NB4 (cell line): ENCODE measurements at regions not wholly inside any gene's neighbourhood (a gene's known extent, or its start where the extent isn't known, plus 50 kb on each side); places are given as distances from the start of the nearest gene placed in this dataset.

Source experiments
- DNase-seq: peaks from one replicate; pipeline ENCODE4 v3.0.0; 2010; ENCODE audit warnings: low read depth
- H3K4me3 ChIP-seq: one replicate; pipeline ENCODE4 v1.5.1; 2011; ENCODE audit warnings: mild to moderate bottlenecking, low read depth, low read length, moderate library complexity
- MYC ChIP-seq: IDR thresholded peaks from 2 replicates; pipeline ENCODE4 v1.6.1; 2011; ENCODE audit warnings: low read depth, low read length
- POLR2A ChIP-seq: IDR thresholded peaks from 2 replicates; pipeline ENCODE4 v1.6.1; 2011; ENCODE audit warnings: mild to moderate bottlenecking; ENCODE audit not compliant: insufficient read length; ENCODE audit errors: extremely low read depth
- TF ChIP-seq, protein P1 (sequence below): IDR thresholded peaks from one replicate; pipeline ENCODE4 v1.5.1; 2012; ENCODE audit warnings: low read depth, low read length
- TF ChIP-seq, protein P2 (sequence below): IDR thresholded peaks from 2 replicates; pipeline ENCODE4 v1.6.1; 2011; ENCODE audit warnings: low read depth, low read length

DNA sequence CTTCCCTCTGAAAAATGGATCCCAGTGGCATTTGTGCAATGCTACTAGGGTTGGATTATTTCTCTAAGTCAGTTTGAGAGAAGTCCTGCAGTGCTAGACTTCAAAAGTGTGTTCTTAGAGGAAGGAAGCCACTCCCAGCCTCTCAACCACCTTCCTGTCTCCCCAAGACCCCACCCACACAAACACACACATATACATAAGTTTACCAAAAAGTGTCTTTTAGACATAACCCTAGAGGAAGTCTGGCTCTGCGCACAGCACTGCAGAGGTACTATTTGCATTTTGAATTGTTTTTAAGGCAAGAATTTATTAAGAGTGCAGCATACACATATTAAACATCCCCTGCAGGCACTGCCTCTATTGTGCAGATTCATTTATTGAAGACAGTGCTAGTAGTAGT is 127.3 kb downstream of the HHIPL2 start:
- TF ChIP-seq, protein P1, sequence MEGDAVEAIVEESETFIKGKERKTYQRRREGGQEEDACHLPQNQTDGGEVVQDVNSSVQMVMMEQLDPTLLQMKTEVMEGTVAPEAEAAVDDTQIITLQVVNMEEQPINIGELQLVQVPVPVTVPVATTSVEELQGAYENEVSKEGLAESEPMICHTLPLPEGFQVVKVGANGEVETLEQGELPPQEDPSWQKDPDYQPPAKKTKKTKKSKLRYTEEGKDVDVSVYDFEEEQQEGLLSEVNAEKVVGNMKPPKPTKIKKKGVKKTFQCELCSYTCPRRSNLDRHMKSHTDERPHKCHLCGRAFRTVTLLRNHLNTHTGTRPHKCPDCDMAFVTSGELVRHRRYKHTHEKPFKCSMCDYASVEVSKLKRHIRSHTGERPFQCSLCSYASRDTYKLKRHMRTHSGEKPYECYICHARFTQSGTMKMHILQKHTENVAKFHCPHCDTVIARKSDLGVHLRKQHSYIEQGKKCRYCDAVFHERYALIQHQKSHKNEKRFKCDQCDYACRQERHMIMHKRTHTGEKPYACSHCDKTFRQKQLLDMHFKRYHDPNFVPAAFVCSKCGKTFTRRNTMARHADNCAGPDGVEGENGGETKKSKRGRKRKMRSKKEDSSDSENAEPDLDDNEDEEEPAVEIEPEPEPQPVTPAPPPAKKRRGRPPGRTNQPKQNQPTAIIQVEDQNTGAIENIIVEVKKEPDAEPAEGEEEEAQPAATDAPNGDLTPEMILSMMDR, result no peak
- TF ChIP-seq, protein P2, sequence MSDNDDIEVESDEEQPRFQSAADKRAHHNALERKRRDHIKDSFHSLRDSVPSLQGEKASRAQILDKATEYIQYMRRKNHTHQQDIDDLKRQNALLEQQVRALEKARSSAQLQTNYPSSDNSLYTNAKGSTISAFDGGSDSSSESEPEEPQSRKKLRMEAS, result no peak
- no peak for TF ChIP-seq POLR2A
- TF ChIP-seq MYC, result no peak
- no peak overlapping the region for H3K4me3 ChIP-seq
- no peak for DNase-seq

DNA sequence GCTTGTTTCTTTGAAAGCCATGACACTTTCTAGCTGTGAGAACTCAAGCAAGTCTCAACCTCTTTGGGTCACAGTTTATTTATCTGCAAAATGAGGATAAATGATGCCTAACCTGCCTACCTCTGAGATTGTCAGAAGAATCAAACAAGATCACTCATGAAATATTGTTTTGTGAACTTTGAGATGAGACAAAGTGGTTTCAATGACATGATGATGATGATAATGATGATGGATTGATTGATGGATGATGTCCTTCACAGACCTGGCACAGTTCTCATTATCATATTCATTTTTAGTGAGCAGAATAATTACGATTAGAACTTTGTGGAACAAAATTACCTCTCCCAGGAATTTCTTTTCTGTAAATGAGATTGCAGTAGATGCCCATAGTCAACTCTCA is 129.2 kb downstream of the HHIPL2 start:
- H3K4me3 ChIP-seq, result no peak overlapping the region
- DNase-seq, result no peak
- no peak for TF ChIP-seq MYC
- no peak for TF ChIP-seq POLR2A

DNA sequence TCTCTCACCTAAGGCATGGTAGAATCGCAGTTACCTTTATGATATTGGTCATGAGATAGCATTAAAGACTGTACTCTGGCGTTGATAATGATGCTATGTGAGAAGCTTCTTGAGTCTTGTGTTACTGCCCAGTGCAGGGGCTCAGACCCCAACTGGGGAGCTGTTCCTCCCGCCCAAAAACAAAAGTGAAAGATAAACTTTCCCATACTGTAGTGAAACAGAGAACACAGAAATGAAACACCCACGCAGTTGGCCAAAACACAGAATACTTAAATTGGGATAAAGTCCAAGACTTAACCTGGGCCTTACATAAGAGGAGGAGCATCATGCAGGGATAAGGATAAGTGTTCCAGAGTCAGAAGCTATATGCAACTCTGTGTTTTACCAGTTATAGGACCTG is 130.6 kb downstream of the HHIPL2 start:
- TF ChIP-seq, protein P2, result no peak
- no peak for TF ChIP-seq POLR2A
- no peak for TF ChIP-seq MYC
- TF ChIP-seq, protein P1, result no peak
- no peak overlapping the region for H3K4me3 ChIP-seq
- DNase-seq, result no peak

DNA sequence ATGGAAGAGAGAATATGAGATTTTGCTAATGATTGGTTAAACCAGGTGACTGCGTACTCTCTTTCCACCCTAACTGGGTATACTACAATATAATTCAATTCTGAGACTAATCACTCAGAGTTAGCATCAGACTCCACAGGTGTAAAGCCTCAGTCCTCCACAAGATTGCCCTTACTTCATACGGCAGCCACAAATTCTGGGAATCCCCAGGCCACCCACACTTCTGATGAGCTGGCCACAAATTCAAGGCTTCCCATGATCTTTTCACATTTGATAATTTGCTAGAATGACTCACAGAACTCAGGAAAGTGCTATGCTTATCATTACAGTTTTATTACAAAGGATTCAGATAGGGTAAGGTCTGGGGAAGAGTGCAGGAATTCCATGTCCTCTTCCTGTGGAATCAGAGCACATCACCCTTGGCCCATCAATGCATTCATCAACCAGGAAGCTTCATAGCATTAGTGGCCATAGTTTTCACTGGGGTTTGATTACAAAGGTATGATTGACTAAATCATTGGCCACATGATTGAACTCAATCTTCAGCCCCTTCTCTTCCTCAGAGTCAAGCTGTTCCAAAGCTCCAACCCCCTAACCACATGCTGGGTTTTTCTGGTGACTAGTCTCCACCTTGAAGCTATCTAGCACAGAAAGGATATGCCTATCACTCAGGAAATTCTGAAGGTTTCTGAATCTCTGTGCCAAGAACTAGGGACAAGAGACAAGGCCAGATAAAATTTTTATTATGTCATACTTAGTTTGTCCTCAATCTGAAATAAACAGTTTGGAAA is 131.7 kb downstream of the HHIPL2 start:
- TF ChIP-seq POLR2A (no peak), MYC (no peak)
- TF ChIP-seq, protein P2, result no peak
- TF ChIP-seq, protein P1, result no peak
- no peak for DNase-seq

DNA sequence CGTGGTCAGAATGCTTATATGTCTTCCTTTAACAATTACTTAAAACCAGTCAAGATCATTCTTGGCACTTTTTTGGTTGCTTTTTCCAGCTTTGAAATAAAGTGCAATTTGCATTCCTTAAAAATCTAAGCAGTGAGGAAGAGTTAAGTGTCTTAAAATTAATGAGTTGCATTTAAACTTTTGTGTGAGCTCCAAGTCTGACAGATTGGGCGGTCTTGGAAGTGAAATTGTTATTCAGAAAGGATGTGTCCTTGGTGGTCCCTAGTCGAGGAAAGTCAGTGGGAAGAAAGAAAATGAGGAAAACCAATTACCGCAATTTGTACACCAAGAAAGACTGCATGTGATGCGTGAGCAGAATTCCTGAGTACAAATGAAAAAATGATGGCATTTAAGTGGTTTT is 132.5 kb downstream of the HHIPL2 start:
- TF ChIP-seq, protein P1, result no peak
- TF ChIP-seq, protein P2, result no peak
- TF ChIP-seq MYC, result no peak
- no peak for TF ChIP-seq POLR2A
- DNase-seq, result no peak
- H3K4me3 ChIP-seq, result no peak overlapping the region

More for the DNA sequence above, 131.7 kb downstream of the HHIPL2 start:
- no peak overlapping the region for H3K4me3 ChIP-seq

DNA sequence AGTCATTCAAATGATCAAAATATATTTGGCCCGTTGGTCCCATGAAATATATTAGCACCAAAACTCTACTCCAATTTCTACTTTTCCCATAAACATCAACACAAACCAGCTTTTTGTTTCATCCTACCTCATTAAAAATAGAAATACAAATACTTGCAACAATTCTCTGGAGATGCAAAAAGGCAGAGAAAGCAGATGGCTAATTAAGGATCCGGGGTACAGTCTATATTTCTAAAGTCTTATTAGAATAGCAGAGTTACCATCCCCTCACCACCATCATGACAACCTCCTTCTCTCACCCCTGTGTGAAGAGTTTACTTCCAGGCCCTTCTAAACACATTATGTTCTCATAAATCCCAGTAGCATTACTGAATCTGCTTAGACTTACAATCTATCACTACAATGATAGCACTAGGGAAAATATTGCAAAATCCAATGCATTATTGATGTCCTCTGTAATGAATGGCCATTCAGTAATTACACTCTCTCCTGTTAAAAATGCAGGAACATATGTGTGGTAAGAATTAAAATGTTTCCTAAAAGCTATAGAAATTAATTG is 133.8 kb downstream of the HHIPL2 start:
- no peak overlapping the region for H3K4me3 ChIP-seq
- DNase-seq, result no peak
- no peak for TF ChIP-seq MYC
- TF ChIP-seq, protein P1, result no peak
- TF ChIP-seq, protein P2, result no peak
- TF ChIP-seq POLR2A, result no peak
